Activated CD8-positive, alpha-beta memory T cell treated with anti-CD3 and anti-CD28 coated beads for 1 hour (primary cell): ENCODE measurements at regions not wholly inside any gene's neighbourhood (a gene's known extent, or its start where the extent isn't known, plus 50 kb on each side); places are given as distances from the start of the nearest gene placed in this dataset.

ENCODE experiments used
- DNase-seq, 2 donors: peaks; one replicate each; pipeline ENCODE4 v3.0.0-alpha.2; 2020; ENCODE audit warnings: low read depth in 1 of 2; ENCODE audit errors: extremely low read depth in 1 of 2

DNA sequence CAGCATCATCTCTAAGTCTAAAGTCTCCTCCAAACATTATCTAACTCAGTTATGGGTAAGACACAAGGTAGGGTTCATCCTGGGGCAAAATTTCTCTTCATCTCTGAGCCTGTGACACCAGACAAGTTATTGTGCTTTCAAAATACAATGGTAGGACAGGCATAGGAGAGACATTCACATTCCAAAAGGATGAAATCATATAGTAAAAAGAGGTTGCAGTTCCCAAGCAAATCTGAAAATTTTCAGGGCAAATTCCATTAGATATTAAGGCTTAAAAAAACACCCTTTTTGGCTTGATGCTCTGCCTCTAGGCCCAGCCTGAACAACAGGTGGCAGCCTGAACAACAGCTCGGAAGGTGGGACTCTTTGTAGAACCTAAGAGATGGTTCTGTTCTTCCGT lies 448.3 kb upstream of the SLIT2 start:
- DNase-seq = no peak

DNA sequence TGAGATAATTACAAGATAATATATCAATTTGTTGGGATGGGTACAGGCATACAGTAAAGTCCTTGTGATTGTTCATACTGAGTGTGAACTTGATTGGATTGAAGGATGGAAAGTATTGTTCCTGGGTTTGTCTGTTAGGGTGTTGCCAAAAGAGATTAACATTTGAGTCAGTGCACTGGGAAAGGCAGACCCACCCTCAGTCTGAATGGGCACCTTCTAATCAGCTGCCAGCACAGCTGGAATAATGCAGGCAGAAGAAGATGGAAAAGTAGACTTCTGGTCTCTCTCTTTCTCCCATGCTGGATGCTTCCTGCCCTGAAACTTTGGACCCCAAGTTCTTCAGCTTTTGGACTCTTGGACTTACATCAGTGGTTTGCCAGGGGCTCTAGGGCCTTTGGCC lies 457.9 kb upstream of the SLIT2 start:
- no peak for DNase-seq

DNA sequence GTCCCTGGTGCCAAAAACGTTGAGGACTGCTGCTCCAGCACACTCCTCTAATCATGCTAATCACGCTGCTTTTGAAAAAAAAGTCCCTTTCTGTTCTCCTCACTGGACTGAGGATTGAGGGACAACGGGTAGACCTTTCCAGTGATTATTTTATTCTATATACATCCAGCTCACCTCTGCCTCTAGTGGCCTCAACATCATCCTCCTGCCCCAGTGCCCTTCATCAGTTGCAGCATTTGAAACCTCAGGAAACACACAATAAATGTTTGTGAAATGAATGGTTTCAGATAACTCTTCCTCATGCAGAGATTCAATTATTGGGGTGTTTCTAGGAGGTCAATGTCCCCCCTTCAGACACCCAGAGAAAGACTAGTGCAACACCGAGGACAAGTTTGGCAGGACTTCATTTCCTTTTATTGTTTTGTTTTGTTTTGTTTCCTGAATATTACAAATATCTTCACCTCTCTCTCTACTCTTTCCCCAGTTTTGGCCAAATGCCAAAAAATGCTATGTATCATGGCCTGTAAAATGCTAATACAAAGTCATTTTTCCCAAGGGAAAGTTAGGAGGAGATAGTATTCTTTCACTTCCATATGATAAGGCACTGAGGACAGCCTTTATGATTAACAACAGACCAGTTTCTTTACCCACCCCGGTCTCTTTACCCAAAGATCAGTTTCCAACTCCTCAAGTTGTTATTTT lies 460.1 kb upstream of the SLIT2 start:
- DNase-seq = no peak

DNA sequence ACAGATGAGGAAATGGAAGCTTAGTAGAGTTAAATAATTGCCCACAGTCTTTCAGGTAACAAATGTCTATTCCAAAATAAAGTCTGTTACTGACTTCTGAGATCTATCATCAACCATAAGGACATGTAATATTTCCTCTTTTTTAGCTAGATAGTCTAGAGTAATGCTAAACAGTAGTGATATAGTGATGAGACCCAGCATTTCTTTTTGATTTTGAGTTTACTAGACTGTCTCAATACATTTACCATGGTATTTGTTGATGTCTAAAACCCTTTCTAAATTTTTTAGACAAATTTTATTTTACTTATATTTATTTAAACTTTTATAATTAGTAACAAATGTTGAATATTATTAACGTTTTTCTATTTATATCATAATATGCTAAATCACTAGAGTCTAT lies 465.1 kb upstream of the SLIT2 start:
- no peak for DNase-seq

DNA sequence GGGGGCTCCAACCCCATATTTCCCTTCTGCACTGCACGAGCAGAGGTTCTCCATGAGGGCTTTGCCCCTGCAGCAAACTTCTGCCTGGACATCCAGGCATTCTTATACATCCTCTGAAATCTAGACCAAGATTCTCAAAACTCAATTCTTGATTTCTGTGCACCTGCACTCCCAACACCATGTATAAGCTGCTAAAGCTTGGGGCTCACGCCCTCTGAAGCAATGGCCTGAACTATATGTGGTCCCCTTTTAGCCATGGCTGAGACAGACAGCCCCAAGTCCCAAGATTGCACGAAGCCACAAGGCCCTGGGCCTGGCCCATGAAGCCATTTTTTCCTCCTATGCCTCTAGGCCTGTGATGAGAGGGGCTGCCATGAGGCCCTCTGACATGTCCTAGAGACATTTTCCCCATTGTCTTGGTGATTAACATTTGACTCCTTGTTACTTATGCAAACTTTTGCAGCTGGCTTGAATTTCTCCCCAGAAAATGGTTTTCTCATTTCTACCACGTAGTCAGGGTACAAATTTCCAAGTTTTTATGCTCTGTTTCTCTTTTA lies 468.0 kb upstream of the SLIT2 start:
- DNase-seq = no peak

DNA sequence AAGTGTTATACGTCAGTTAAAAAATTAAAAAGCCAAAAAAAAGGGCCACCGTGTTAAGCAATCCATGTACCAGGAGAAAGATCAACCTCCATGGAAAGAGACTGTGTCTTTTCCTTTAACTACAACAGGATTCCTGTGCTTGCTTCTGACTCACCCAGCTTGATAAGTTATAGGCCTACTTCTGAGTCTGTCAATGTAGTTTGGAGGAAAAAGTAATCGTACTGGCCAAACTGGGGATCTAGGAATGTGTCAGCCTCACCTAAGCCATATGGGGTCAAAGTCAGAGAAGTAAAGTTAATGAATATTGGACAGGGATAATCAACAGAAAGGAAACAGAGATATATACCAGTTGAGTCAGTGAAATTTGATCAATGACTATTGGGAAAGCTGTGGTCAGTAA lies 470.8 kb upstream of the SLIT2 start:
- DNase-seq = no peak

DNA sequence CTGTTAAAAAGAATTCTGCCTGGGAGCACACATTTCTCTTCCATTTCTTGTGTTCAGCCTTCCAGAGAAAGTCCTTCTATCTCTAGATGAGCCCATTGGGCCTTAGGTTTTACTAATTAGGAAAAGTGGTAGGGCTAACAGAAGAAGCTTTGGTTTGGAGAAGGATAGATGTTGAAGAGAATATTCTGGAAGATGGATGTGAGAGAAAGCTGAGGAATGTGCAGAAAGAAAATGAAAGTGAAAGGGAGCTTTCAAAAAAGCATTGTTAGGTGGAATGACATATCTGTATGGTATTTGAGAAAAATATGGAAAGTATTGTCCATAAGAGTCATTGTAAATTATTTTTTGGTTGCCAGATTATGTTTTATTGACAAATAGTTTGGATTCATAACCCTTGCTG lies 474.8 kb upstream of the SLIT2 start:
- DNase-seq = no peak

DNA sequence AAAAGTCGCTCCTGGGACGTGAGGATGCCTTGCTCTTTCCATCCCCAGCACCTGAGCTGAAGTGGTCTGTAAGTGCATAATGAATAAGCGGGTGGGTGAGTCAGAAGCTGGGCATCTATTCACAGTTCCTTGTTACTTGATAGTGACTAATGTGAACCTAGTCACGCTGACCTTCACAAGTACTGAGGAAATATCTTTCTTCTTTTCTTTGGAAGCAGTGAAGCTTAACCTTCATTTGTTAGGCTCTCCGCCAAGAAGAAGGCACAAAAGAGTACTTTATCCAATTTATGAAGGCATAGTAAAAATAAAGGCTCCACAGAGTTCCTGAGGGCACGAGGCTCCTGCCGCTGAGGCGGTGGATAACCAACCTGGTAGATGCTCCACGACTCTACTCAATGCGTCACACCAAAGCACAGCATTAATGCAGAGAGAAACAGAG lies 475.7 kb upstream of the SLIT2 start:
- DNase-seq = no peak

DNA sequence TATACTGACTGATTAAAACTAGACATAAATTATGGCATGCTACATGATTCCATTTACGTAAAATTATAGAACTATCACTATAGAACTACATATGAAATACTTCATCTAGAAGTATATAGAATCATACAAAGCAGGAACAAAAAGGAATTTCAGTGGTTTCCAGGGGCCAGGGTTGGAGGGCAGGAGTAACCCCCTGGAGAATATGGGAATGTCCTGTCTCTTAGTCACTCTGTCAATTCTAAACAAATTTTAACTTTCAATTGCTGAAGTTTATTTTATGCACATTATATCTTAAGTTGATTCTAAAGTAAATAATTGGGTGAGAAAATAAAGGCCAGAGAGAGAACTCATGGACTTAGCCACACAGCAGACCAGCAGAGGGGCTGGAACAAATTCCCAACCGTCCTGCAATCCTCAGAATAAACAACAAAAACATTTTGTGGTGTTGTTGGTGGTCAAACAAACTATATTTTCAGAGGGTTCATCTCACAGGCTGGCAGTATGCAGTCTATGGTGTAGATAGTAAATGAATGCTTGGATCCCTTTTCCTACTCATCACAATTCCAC lies 476.9 kb upstream of the SLIT2 start:
- DNase-seq = no peak

DNA sequence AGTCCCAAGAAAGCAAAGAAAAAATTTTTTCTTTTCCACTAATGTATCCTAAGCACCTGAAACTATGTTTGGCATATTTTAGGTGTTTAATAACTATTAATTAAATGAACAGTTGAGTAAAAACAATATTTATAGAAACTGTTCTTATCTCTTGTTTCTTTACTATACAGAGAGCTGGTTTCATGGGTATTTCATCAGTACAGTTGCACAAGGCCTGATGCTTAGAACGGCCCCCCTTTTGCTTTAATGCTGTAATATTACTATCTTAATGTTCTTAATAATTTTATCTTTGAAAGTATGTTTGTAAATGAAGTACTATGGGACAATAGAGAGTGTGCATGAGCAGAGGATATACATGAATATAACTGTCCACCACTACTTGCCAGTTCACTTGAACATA lies 479.1 kb upstream of the SLIT2 start:
- no peak for DNase-seq

DNA sequence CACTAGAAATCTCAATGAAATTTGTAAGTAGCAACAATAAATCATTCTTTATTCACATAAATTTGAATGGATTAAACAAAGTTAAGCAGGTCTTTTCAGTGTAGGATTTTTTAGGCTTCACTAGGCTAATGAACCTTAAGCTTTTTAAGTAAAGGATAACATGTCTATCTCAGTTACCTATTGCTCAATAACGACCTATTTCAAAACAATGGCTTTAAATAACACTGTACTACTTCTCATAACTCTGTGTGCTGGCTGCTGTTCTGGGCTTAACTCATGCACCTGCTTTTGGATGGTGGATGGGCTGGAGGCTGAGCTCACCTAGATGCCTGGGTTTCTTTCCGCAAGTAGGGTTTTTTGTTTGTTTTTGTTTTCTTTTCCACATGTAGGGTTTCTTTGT lies 495.0 kb upstream of the SLIT2 start:
- DNase-seq = no peak

DNA sequence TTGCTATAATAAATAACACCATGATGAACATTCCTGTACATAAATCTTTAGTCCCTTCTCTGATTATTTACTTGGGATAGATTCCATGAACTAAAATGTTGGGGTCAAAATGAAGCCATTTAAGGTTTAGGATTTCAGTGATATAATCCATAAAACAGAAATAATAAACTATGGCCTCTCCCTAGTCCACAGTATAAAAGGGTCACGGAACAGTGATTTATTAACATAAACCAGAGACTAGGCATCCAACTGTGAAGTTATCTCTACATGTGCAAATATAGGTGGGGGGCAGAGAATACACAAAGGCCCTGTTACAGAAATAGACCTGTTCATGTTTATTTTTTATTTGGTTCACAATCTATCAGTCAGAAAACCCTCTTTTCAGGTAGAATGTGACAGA lies 499.1 kb upstream of the SLIT2 start:
- DNase-seq = no peak

DNA sequence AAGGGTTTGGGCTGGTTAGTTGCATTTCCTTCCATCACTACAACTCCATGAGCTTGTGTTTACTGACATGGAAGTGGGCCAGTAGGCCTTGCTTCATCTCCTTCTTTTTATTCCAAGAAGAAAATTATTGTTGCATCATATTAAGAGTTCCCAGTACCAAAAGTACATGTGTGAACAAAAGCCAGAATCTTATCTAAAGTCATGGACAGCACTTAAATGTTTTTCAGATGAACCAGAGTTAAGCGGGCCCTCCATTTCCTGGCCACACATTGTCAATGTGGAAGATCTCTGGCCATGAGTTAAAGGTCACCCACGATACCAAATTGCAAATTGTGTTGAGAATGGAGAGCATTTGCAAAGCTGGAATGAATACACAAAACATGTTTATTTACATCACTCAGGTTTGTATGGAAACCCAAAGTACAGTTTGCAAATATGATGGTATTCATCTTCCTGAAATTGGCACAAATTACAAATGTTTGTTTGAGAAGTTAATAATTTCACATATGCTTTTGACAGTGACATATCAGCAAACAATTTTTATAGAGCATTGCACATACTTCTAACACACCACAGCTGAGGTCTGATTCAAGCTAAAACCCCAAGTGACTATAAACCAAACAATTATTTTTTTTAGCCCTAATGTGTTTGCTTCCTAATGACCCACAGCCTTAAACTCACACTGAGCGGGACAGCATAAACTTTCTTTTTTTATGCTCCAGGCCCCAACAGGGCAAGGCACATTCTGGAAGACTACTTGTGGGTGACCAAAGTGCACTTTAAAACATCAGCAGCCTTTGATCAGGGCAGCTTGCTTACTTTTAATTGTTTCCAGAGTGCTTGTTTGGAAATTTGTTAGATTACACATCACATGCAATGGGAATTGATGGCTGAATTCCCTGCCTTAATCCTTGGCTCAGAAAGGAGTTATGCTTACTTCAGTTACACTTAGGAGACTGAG lies 502.9 kb upstream of the SLIT2 start:
- DNase-seq = no peak

DNA sequence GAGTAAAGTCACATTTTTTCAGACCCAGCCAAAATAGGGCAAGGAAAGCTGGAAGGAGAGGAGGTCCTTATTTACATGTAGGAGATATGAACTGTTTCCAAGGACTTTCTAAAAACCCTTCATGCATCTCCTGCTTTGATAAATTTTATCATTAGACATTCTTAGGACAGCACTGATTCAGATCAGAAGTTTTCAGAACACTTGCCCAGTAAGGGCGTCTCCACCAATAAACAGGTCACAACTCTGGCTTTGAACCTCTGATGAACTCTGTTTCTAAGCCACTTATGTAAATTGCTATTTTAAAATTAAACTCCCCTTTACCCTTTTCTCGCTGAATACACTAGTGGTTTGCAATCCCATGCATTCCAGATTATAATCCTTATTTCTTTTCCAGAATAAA lies 505.3 kb upstream of the SLIT2 start:
- DNase-seq = no peak

DNA sequence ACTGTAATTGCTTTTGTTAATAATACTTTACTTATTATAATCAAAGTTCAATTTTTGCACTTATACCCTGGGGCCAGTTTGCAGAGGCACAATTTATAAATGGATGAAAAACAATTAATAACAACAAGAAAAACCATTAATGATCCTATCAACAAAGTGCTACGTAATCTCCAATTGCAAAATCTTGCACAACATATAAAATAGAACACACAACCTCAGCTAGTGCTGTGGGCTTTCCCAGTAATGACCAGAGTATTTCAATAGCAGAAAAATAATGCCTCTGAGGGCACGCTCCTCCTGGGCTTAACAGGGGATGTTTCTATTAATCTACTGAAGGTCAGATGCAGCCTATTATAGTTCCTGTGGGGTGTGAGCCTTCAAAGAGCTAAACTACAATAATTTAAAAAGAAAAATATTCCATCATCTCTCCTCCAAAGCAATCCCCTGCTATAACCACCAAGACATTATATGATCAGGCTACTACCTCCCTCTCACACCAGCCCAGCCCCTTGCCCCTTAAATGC lies 508.5 kb upstream of the SLIT2 start:
- no peak for DNase-seq

DNA sequence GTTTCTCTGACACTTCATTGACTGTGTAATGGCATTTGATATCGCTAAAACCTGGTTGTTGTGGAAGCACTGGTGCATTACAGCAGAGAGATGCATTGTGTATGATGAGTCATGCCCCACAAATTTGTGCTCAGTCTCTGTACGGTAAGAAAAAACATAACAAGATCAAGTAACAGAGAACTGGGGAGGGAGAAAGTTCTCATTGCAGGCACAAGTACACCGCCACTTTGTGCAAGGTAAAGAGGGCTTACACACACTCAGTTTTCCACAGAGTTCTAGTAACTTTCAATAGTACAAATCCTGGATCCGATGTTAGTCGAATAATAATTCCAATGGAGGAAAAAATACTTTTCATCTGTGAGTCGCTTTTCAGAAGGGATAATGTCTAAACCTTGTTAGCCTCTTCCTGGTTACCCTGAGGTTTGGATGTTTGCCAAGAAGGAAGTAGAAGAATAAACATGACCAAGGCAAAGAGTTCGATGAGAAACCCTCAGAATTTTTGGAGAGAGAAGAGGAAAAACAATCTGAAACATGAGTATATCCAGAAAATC lies 512.5 kb upstream of the SLIT2 start:
- DNase-seq = no peak

DNA sequence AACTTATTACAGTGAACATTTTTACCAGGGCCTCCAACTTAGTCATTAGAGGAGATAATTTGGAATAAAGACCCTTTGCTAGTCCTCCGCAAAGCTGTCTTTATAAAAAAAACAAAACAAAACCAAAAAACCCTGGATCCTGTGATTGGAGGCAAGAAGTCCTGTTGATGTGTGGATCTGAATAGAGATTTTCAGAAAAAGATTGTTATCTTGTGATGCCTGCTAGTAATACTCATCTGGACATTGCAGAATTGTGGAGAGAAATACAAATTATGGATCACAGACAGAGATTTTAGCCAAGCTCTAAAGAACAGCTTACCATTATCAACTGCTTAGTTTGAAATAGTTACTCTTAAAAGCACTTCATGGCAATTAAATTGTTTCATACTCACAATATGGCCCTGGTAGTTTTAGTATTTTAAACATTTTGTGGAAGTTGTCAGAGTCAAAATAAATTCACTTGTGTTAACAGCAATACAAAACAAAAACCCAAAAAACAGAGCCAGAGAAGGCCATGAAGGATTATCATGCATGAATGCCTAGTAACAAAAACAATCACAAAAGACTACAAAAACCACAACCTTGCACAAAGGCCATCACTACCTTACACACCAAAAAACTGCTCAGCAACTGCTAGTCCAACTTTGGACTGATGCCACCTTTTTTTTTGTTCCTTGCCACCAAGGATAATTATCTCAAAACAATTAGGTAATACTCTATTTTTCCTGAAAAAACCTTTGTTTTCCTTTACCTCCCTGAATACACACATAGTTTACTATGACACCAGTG lies 514.5 kb upstream of the SLIT2 start:
- no peak for DNase-seq

DNA sequence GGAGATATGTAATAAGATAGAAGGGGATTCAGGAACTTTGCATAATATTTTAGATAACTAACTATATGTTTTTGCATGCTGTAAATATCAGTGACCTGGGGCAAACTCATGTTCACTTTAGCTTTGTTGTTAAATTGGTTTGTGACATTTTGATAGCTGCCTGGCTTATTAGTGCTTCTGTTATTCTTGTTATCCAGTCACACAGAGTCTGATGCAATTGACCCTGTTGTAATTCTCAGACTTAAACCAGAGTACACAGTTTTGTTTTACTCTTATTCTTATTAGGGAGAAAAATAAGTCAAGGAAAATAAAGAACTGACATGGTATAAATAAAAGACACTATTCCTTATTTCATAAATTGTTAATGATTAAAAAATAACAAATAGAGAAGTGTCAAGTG lies 516.7 kb upstream of the SLIT2 start:
- DNase-seq = no peak

DNA sequence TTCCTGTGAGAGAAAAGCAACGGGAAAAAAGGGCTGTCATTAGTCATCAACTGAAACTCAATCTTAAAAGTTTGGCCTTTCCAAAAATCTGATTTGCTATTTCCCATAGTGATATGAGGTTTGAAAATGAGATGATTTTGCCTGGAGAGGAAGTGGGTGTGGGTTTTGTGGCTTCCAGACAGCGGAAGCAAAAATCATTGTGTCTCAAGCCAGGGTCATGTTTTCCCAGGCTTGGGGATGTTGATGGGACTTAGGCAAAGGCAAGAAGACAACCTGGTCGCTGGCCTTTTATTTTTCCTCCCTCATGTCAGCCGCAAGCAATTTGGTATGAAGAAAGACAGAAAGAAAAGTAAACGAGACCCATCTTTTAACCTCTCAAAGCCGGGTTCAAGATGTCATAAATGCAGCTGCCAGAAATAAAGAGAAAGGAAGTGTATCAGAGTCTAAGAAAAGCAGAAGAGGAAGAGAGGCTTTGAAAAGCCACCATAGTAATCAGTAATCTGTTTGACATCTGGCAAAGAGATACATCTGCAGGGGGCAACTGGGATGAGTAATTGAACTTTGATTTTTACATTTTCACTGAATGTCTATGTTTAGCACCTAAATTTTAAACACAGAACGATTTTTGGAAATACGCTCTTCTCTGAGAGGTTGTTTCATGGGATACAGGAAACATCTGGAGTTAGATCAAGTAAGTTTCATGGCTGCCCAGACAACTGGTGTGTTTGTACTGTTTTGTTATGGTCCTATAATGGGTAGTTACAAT lies 521.6 kb upstream of the SLIT2 start:
- no peak for DNase-seq

DNA sequence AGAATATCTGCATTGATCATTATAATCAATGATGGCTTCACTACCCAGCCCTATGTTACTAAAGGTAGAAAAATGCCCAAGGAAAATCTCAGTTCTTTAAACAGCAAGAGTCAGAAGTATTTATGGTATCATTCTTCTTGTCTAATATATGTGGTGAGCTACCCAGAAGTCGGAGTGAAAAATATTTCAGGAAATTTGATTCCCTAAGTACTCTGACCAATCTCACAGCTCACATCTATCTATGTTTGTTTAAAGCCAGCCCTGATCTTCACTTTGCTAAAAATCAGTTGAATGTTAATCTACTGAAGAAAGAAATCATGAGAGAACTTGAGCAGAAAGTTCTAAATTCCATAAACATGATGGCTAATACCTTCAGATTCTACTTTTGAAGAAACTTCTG lies 522.9 kb upstream of the SLIT2 start:
- no peak for DNase-seq
